Right lobe of liver (tissue), 4 donors: ENCODE measurements at regions not wholly inside any gene's neighbourhood (a gene's known extent, or its start where the extent isn't known, plus 50 kb on each side); places are given as distances from the start of the nearest gene placed in this dataset.

Source experiments
- CTCF ChIP-seq, 4 donors: fragments of 200-600 bp in 3 of 4; fragments of 450-650 bp in 1 of 4; IDR thresholded peaks; one replicate each; pipeline versions ENCODE4 v1.5.1 to v1.8.0; 2016 to 2022; ENCODE audit warnings: antibody characterized with exemption in 4 of 4, mild to moderate bottlenecking in 2 of 4
- POLR2A ChIP-seq: fragments of 450-650 bp; IDR thresholded peaks from one replicate; pipeline ENCODE4 v1.6.1; 2017; ENCODE audit warnings: antibody characterized with exemption, mild to moderate bottlenecking
- donor health status: DM: no; HTN: no; CAD: no.
- donor health status: DM: no; HTN: no; CAD: no.
- donor health status: DM: no; HTN: yes; CAD: no.

GRCh38 chr12:89969093-89969492 is 260.5 kb upstream of the ATP2B1 start:
- no peak for TF ChIP-seq CTCF (IDR thresholded peaks at IDR 0.05)
- no peak for TF ChIP-seq POLR2A
